SK-N-SH (cell line): ENCODE measurements at regions not wholly inside any gene's neighbourhood (a gene's known extent, or its start where the extent isn't known, plus 50 kb on each side); places are given as distances from the start of the nearest gene placed in this dataset.

Experiments
- CTCF ChIA-PET: fragments of 300-600, 350-600 bp; formaldehyde crosslinking; extraction: SDS; loops from one replicate; lab custom pipeline; 2021; lab: Yijun Ruan, JAX
- POLR2A ChIA-PET: fragments of 350-600 bp; sonication (Branson Sonifier 250); formaldehyde crosslinking; extraction: SDS; loops from one replicate; lab custom pipeline; 2020; ENCODE audit warnings: antibody characterized with exemption, inconsistent platforms; lab: Yijun Ruan, JAX
- DNase-seq: peaks from one replicate; pipeline ENCODE4 v3.0.0; 2012
- H2AFZ ChIP-seq: fragments of 200-600 bp; sonication (generic); 2 replicates; pipeline ENCODE4 v1.8.1; 2016; ENCODE audit warnings: antibody characterized with exemption, mild to moderate bottlenecking, low read depth
- H3F3A ChIP-seq: fragments of 200-600 bp; sonication (generic); replicated peaks from 2 replicates; pipeline ENCODE3; 2016; ENCODE audit warnings: antibody characterized with exemption, mild to moderate bottlenecking; ENCODE audit not compliant: insufficient read depth
- H3K27ac ChIP-seq, 2 experiments: fragments of 200-500 bp in 1 of 2; fragments of 200-600 bp in 1 of 2; sonication (Bioruptor generic) in 1 of 2; sonication (generic), shearing (Covaris generic) in 1 of 2; 2 replicates each; pipeline versions ENCODE4 v1.5.1 to v1.6.1; 2014 to 2016; ENCODE audit warnings: low read depth in 2 of 2, inconsistent platforms in 1 of 2, low read length in 1 of 2, mild to moderate bottlenecking in 1 of 2, mixed read lengths in 1 of 2
- H3K27me3 ChIP-seq: fragments of 200-600 bp; sonication (generic), shearing (Covaris generic); 2 replicates; pipeline ENCODE4 v1.6.1; 2016; ENCODE audit warnings: mixed run types; ENCODE audit not compliant: insufficient read depth
- H3K36me3 ChIP-seq, 2 experiments: fragments of 200-500 bp in 1 of 2; fragments of 200-600 bp in 1 of 2; sonication (Bioruptor generic) in 1 of 2; sonication (generic) in 1 of 2; replicated peaks in 1 of 2; 2 replicates each; pipeline versions ENCODE3 to v1.5.1; 2014 to 2016; ENCODE audit warnings: low read length in 1 of 2, mild to moderate bottlenecking in 1 of 2; ENCODE audit not compliant: insufficient read depth in 2 of 2, control insufficient read depth in 1 of 2
- H3K4me1 ChIP-seq, 2 experiments: fragments of 200-500 bp in 1 of 2; fragments of 200-600 bp in 1 of 2; sonication (Bioruptor generic) in 1 of 2; sonication (generic), shearing (Covaris generic) in 1 of 2; 2 replicates each; pipeline versions ENCODE4 v1.5.1 to v1.6.1; 2014 to 2016; ENCODE audit warnings: low read depth in 1 of 2, low read length in 1 of 2, mixed run types in 1 of 2; ENCODE audit not compliant: insufficient read depth in 2 of 2, control insufficient read depth in 1 of 2
- H3K4me2 ChIP-seq: fragments of 200-600 bp; sonication (generic), shearing (Covaris generic); 2 replicates; pipeline ENCODE4 v1.6.1; 2017; ENCODE audit warnings: mixed run types
- H3K4me3 ChIP-seq, 2 experiments: fragments of 200-500 bp in 1 of 2; fragments of 200-600 bp in 1 of 2; sonication (Bioruptor generic) in 1 of 2; sonication (generic), shearing (Covaris generic) in 1 of 2; 2 replicates each; pipeline versions ENCODE4 v1.5.1 to v1.8.1; 2014 to 2016; ENCODE audit warnings: low read depth in 2 of 2, inconsistent platforms in 1 of 2, low read length in 1 of 2, mild to moderate bottlenecking in 1 of 2, mixed read lengths in 1 of 2, moderate library complexity in 1 of 2
- H3K79me2 ChIP-seq: fragments of 200-600 bp; sonication (generic); 2 replicates; pipeline ENCODE4 v1.8.1; 2017; ENCODE audit warnings: mild to moderate bottlenecking; ENCODE audit not compliant: insufficient read depth
- H3K9ac ChIP-seq: fragments of 200-600 bp; sonication (generic); 2 replicates; pipeline ENCODE4 v1.6.1; 2017; ENCODE audit warnings: mixed run types
- H3K9me2 ChIP-seq: fragments of 200-600 bp; sonication (generic); 2 replicates; pipeline ENCODE4 v1.6.1; 2017; ENCODE audit warnings: mixed run types
- H3K9me3 ChIP-seq: fragments of 200-600 bp; sonication (generic); 2 replicates; pipeline ENCODE4 v1.6.1; 2017; ENCODE audit warnings: mixed run types, mild to moderate bottlenecking, moderate library complexity
- H4K20me1 ChIP-seq: fragments of 200-600 bp; sonication (generic); 2 replicates; pipeline ENCODE4 v1.6.1; 2017; ENCODE audit warnings: mild to moderate bottlenecking, mixed run types; ENCODE audit not compliant: insufficient read depth
- CHD2 ChIP-seq: fragments of 150-350 bp; IDR thresholded peaks from 2 replicates; pipeline ENCODE4 v1.6.1; 2018; ENCODE audit warnings: low read length; ENCODE audit not compliant: partially characterized antibody
- ELF1 ChIP-seq: IDR thresholded peaks from 2 replicates; pipeline ENCODE4 v1.4.0; 2012
- GABPA ChIP-seq: IDR thresholded peaks from 2 replicates; pipeline ENCODE4 v1.4.0; 2012; ENCODE audit warnings: low read depth, mild to moderate bottlenecking
- GATA2 ChIP-seq: sonication (generic); formaldehyde crosslinking; IDR thresholded peaks from 2 replicates; pipeline ENCODE4 v1.5.0; 2020; ENCODE audit warnings: mild to moderate bottlenecking, missing genetic modification reagents
- IRF3 ChIP-seq: fragments of 150-350 bp; IDR thresholded peaks from 2 replicates; pipeline ENCODE4 v1.6.1; 2016; ENCODE audit warnings: mild to moderate bottlenecking, low read depth, low read length
- JUND ChIP-seq: IDR thresholded peaks from 2 replicates; pipeline ENCODE4 v1.4.0; 2012
- MAX ChIP-seq: IDR thresholded peaks from 2 replicates; pipeline ENCODE4 v1.4.0; 2012; ENCODE audit warnings: low read depth
- MEF2A ChIP-seq: IDR thresholded peaks from 2 replicates; pipeline ENCODE4 v1.4.0; 2012; ENCODE audit warnings: low read depth, borderline replicate concordance
- MXI1 ChIP-seq: IDR thresholded peaks from 2 replicates; pipeline ENCODE4 v1.6.1; 2012; ENCODE audit warnings: mild to moderate bottlenecking, low read depth, low read length, improper control_type of control experiment
- NFIC ChIP-seq: IDR thresholded peaks from 2 replicates; pipeline ENCODE4 v1.4.0; 2012; ENCODE audit warnings: borderline replicate concordance
- POLR2AphosphoS5 ChIP-seq: IDR thresholded peaks from 2 replicates; pipeline ENCODE4 v1.6.1; 2012; ENCODE audit warnings: low read depth, low read length
- RAD21 ChIP-seq: IDR thresholded peaks from 2 replicates; pipeline ENCODE4 v1.6.1; 2012; ENCODE audit warnings: mild to moderate bottlenecking, low read length
- RCOR1 ChIP-seq: fragments of 150-350 bp; IDR thresholded peaks from 2 replicates; pipeline ENCODE4 v1.6.1; 2017; ENCODE audit warnings: antibody characterized with exemption, low read length
- SIN3A ChIP-seq: IDR thresholded peaks from 2 replicates; pipeline ENCODE4 v1.6.1; 2012; ENCODE audit warnings: low read depth, mild to moderate bottlenecking, low read length, moderate library complexity, borderline replicate concordance
- SMC3 ChIP-seq: IDR thresholded peaks from 2 replicates; pipeline ENCODE4 v1.6.1; 2012; ENCODE audit warnings: low read depth, low read length, improper control_type of control experiment
- TAF1 ChIP-seq: IDR thresholded peaks from 2 replicates; pipeline ENCODE4 v1.6.1; 2012; ENCODE audit warnings: low read depth, mild to moderate bottlenecking, low read length, moderate library complexity, borderline replicate concordance
- TCF12 ChIP-seq: IDR thresholded peaks from 2 replicates; pipeline ENCODE4 v1.4.0; 2012
- TEAD4 ChIP-seq: IDR thresholded peaks from 2 replicates; pipeline ENCODE4 v1.4.0; 2012; ENCODE audit warnings: mild to moderate bottlenecking, borderline replicate concordance; ENCODE audit not compliant: insufficient read depth
- USF1 ChIP-seq: IDR thresholded peaks from 2 replicates; pipeline ENCODE4 v1.4.0; 2012; ENCODE audit warnings: low read depth, borderline replicate concordance
- USF2 ChIP-seq: fragments of 150-350 bp; IDR thresholded peaks from 2 replicates; pipeline ENCODE4 v1.6.1; 2017; ENCODE audit warnings: antibody characterized with exemption, low read length, low read depth, borderline replicate concordance
- YY1 ChIP-seq: IDR thresholded peaks from 2 replicates; pipeline ENCODE4 v1.4.0; 2012; ENCODE audit warnings: low read depth, mild to moderate bottlenecking
- ZBTB33 ChIP-seq: IDR thresholded peaks from 2 replicates; pipeline ENCODE4 v1.4.0; 2012; ENCODE audit warnings: low read depth, borderline replicate concordance
- WGBS: methylation state at CpG from one replicate; pipeline ENCODE4 v1.1.6; 2017; ENCODE audit warnings: low lambda C conversion rate; 5-methylcytosine and 5-hydroxymethylcytosine counted together

- no peaks in the 10 kb centered on the region for H3K4me1 ChIP-seq
- no peaks in the 10 kb centered on the region for H4K20me1 ChIP-seq
- H3K4me2 ChIP-seq: no peak overlapping the region
- no peaks in the 10 kb centered on the region for H3K79me2 ChIP-seq
- H3K27ac ChIP-seq: no peak overlapping the region
- no peak overlapping the region for H3K4me3 ChIP-seq
- POLR2A ChIA-PET: no interaction called here
- CTCF ChIA-PET: no interaction called here
- H2AFZ ChIP-seq: no peak overlapping the region
- H3K36me3 ChIP-seq: no peaks in the 10 kb centered on the region
- TF ChIP-seq JUND (no peak), IRF3 (no peak), YY1 (no peak), MXI1 (no peak), TEAD4 (no peak), USF2 (no peak), RCOR1 (no peak), TCF12 (no peak), MEF2A (no peak)
- no peak for DNase-seq
- H3K9ac ChIP-seq: no peak overlapping the region
- WGBS: 66% methylated on average over 8 of the region's 8 CpGs
- no peaks in the 10 kb centered on the region; the same call in 1 of the 2 replicates for H3K9me3 ChIP-seq
- no peaks in the 10 kb centered on the region for H3K9me2 ChIP-seq
- H3F3A ChIP-seq: no peaks in the 10 kb centered on the region
- no peaks in the 10 kb centered on the region for H3K27me3 ChIP-seq
Observed at GRCh38 chr13:85675151-85675907, 123.9 kb downstream of the SLITRK6 start.

GRCh38 chr13:85671336-85671735, 127.9 kb downstream of the SLITRK6 start:
- TF ChIP-seq GABPA (no peak), NFIC (no peak), ZBTB33 (no peak), MXI1 (no peak), TAF1 (no peak), TCF12 (no peak), POLR2AphosphoS5 (no peak), ELF1 (no peak), SMC3 (no peak), GATA2 (no peak), RAD21 (no peak), USF2 (no peak), SIN3A (no peak), CHD2 (no peak), MAX (no peak), USF1 (no peak)
- CTCF ChIA-PET: no interaction called here
- no peaks in the 10 kb centered on the region for H3K9me2 ChIP-seq
- POLR2A ChIA-PET: no interaction called here
- H3K27me3 ChIP-seq: no peaks in the 10 kb centered on the region
- no peak overlapping the region for H3K9ac ChIP-seq
- H3F3A ChIP-seq: no peaks in the 10 kb centered on the region
- H3K79me2 ChIP-seq: no peaks in the 10 kb centered on the region
- no peak overlapping the region for H2AFZ ChIP-seq
- H3K9me3 ChIP-seq: no peaks in the 10 kb centered on the region; the same call in 1 of the 2 replicates
- H3K4me1 ChIP-seq: peaks cover 0 to 2% of the 10 kb centered on the region in 2 experiments; a peak in 3 of 4 replicates
- WGBS: 95% methylated on average over 3 of the region's 3 CpGs
- H3K4me3 ChIP-seq: no peak overlapping the region
- no peak overlapping the region for H3K27ac ChIP-seq
- no peaks in the 10 kb centered on the region for H3K36me3 ChIP-seq
- H4K20me1 ChIP-seq: no peaks in the 10 kb centered on the region
- no peak for DNase-seq
- H3K4me2 ChIP-seq: no peak overlapping the region
